Breast epithelium (tissue), 4 donors: ENCODE measurements at regions not wholly inside any gene's neighbourhood (a gene's known extent, or its start where the extent isn't known, plus 50 kb on each side); places are given as distances from the start of the nearest gene placed in this dataset.

ENCODE experiments used
- DNase-seq, 2 donors: peaks; one replicate each; pipeline ENCODE4 v3.0.0-alpha.2; 2019; ENCODE audit warnings: low spot score in 2 of 2
- H3K27ac ChIP-seq, 2 donors: fragments of 200-600 bp; sonication (generic) in 1 of 2; one replicate each; pipeline ENCODE4 v1.5.1; 2016 to 2019; ENCODE audit warnings: mild to moderate bottlenecking in 1 of 2
- H3K27me3 ChIP-seq, 2 donors: fragments of 200-600 bp; sonication (generic) in 1 of 2; one replicate each; pipeline versions ENCODE4 v1.5.1 to v1.6.0; 2017 to 2019; ENCODE audit warnings: control low read depth in 1 of 2, mild to moderate bottlenecking in 1 of 2
- H3K36me3 ChIP-seq: fragments of 200-600 bp; one replicate; pipeline ENCODE4 v1.5.1; 2019
- H3K4me1 ChIP-seq, 2 donors: fragments of 200-600 bp; sonication (generic); one replicate each; pipeline ENCODE4 v1.5.1; 2016 to 2019; ENCODE audit warnings: control low read depth in 1 of 2
- H3K4me3 ChIP-seq, 3 donors: fragments of 200-600 bp; sonication (generic); 1 replicate in 2 of 3; 2 replicates in 1 of 3; pipeline ENCODE4 v1.5.1; 2016 to 2019; ENCODE audit warnings: mild to moderate bottlenecking in 3 of 3, moderate library complexity in 2 of 3
- H3K9me3 ChIP-seq, 2 donors: fragments of 200-600 bp; sonication (generic) in 1 of 2; one replicate each; pipeline ENCODE4 v1.5.1; 2016 to 2019; ENCODE audit warnings: control low read depth in 1 of 2
- POLR2A ChIP-seq: fragments of 450-650 bp; IDR thresholded peaks from one replicate; pipeline ENCODE4 v1.6.1; 2016; ENCODE audit warnings: antibody characterized with exemption, mild to moderate bottlenecking, moderate library complexity
- POLR2AphosphoS5 ChIP-seq, 3 donors: sonication (generic); formaldehyde crosslinking; IDR thresholded peaks; one replicate each; pipeline ENCODE4 v1.6.1; 2017; ENCODE audit warnings: antibody characterized with exemption in 3 of 3
- intact Hi-C: fragments of 100-400 bp; cut with DNase I; formaldehyde crosslinking; loops from one replicate; pipeline ENCODE4 v1.15.1; 2023; ENCODE audit warnings: low total_unique reads
- TF ChIP-seq, protein P1 (sequence below), 3 donors: fragments of 450-650 bp; IDR thresholded peaks; one replicate each; pipeline ENCODE4 v1.5.1; 2016 to 2017; ENCODE audit warnings: antibody characterized with exemption in 3 of 3, mild to moderate bottlenecking in 3 of 3, moderate library complexity in 3 of 3

DNA sequence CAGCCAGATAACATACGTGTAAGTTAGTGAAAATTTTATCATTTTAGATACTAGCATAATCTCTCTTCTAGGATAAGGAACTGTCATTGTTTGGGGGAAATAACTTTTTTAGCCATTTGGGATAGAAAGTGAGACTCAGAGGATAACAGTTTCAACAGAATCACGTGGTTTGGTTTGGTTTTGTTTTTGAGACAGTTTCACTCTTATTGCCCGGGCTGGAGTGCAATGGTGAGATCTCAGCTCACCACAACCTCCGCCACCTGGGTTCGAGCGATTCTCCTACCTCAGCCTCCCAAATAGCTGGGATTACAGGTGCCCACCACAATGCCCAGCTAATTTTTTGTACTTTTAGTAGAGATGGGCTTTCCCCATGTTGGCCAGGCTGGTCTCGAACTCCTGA, 323.2 kb upstream of the MEIS1 start:
- Histone ChIP-seq H3K27me3 (no peaks in the 10 kb centered on the region), H3K36me3 (no peaks in the 10 kb centered on the region), H3K4me1 (no peaks in the 10 kb centered on the region), H3K4me3 (no peak overlapping the region), H3K9me3 (no peaks in the 10 kb centered on the region), H3K27ac (no peak overlapping the region)
- intact Hi-C loops = no loop called here
- DNase-seq = no peak
- TF ChIP-seq, protein P1, sequence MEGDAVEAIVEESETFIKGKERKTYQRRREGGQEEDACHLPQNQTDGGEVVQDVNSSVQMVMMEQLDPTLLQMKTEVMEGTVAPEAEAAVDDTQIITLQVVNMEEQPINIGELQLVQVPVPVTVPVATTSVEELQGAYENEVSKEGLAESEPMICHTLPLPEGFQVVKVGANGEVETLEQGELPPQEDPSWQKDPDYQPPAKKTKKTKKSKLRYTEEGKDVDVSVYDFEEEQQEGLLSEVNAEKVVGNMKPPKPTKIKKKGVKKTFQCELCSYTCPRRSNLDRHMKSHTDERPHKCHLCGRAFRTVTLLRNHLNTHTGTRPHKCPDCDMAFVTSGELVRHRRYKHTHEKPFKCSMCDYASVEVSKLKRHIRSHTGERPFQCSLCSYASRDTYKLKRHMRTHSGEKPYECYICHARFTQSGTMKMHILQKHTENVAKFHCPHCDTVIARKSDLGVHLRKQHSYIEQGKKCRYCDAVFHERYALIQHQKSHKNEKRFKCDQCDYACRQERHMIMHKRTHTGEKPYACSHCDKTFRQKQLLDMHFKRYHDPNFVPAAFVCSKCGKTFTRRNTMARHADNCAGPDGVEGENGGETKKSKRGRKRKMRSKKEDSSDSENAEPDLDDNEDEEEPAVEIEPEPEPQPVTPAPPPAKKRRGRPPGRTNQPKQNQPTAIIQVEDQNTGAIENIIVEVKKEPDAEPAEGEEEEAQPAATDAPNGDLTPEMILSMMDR (IDR thresholded peaks at IDR 0.05) = no peak
- no peak for TF ChIP-seq POLR2AphosphoS5 (IDR thresholded peaks at IDR 0.05)
- TF ChIP-seq POLR2A = no peak

DNA sequence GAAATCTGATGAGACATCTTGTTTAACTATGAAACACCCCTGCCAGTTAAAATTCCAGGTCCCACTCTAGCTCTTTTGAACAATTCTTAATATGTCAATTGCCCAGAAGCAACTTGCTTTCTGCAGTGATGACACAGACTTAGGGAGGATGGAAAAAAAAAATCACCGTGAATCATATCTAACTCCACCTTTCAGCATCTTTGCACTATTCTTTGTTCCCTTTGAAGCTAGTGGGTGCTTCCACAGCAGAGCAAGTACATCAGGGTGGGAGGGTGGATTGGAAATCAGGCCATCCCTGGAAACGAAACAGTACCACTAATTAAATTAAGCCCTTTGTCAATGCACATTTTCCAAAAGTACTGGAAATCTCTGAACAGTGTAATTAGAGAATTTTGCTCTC, 324.3 kb upstream of the MEIS1 start:
- DNase-seq = no peak
- intact Hi-C loops = no loop called here
- H3K27ac ChIP-seq = no peak overlapping the region
- no peaks in the 10 kb centered on the region for H3K27me3 ChIP-seq
- H3K4me1 ChIP-seq = no peaks in the 10 kb centered on the region
- no peaks in the 10 kb centered on the region for H3K9me3 ChIP-seq
- no peak for TF ChIP-seq POLR2AphosphoS5 (IDR thresholded peaks at IDR 0.05)
- TF ChIP-seq POLR2A = no peak
- TF ChIP-seq, protein P1 (IDR thresholded peaks at IDR 0.05) = no peak
- H3K4me3 ChIP-seq = no peak overlapping the region
- no peaks in the 10 kb centered on the region for H3K36me3 ChIP-seq

DNA sequence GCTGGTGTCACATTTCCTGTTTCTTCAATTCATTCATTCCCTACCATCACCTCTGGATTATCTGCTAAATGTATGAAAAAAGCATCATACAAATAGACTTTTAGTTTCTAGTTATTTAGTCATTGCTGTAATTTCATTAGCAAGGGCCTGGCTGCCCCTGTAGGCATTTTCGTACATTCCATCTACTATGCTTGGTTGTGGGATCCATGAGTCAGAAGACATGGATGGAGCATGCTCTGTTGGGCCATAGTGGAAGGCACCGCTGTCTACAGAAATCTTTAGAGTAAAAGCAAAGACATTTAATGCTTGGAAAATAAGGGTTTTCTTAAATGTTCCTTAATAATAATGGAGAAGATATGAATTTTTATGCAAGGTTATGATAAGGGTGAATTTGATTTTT, 324.8 kb upstream of the MEIS1 start:
- intact Hi-C loops = no loop called here

DNA sequence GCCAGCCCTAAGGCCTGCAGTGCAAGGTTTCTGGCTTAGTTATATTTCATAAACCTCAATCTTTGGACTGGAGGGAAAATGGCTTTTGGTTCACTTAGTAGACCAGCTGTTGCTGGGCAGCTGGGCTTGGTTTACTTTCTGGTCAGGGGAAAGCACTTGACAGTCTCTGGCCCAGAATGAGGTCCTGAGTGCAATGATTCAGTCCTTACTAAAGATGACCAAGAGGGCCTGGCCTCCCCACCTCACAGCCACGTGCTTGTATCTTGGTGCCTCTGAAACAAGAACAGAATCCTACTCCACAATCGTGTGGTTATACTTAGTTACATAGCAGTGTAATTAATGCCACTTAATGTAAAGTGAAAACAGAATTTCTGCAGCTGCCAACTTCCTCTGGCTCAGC, 325.5 kb upstream of the MEIS1 start:
- Histone ChIP-seq H3K4me3 (no peak overlapping the region), H3K27me3 (no peaks in the 10 kb centered on the region), H3K27ac (no peak overlapping the region), H3K36me3 (no peaks in the 10 kb centered on the region), H3K9me3 (no peaks in the 10 kb centered on the region), H3K4me1 (no peaks in the 10 kb centered on the region)
- DNase-seq = no peak
- intact Hi-C loops = no loop called here
- TF ChIP-seq POLR2AphosphoS5 (IDR thresholded peaks at IDR 0.05) = no peak
- no peak for TF ChIP-seq POLR2A
- TF ChIP-seq, protein P1 (IDR thresholded peaks at IDR 0.05) = no peak

More for the DNA sequence above, 324.8 kb upstream of the MEIS1 start:
- Histone ChIP-seq H3K9me3 (no peaks in the 10 kb centered on the region), H3K4me1 (no peaks in the 10 kb centered on the region), H3K27me3 (no peaks in the 10 kb centered on the region), H3K4me3 (no peak overlapping the region), H3K27ac (no peak overlapping the region), H3K36me3 (no peaks in the 10 kb centered on the region)
- no peak for TF ChIP-seq POLR2A
- TF ChIP-seq POLR2AphosphoS5 (IDR thresholded peaks at IDR 0.05) = no peak
- TF ChIP-seq, protein P1 (IDR thresholded peaks at IDR 0.05) = no peak
- no peak for DNase-seq

DNA sequence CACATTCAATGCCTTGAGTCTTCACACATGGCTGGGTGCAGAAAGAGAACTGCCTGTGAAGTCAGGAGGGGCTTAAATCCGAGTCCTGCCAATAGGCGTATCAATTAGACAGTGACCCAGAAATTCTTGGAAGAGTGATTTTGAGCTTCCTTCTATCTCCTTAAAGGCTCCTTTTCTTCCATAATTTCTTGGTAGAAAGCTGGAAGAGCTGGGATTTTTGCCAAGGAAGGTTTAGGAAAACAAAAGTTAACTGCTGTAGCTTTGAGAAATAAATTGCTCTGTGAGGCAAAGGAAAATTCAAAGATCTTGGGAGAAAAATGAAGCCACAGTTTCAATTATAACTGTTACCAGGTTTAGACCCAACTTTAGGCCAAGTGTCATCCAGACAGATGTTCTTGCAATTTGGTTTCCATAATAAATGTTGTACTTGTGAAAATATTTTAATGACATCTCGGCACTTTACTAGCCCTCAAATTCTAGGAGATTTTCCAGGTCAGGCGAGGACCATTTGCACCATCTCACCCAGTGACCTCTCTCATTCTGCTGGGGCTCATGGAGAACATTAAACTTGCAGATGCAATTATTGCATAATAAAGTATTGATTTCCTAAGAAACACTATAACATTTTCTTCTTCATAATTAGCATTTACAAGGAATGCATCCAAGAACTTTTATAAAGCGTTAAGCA, 329.7 kb upstream of the MEIS1 start:
- intact Hi-C loops = no loop called here
- no peak for DNase-seq
- peak in 1 of 3 donors; percentile 18 for TF ChIP-seq POLR2AphosphoS5 (IDR thresholded peaks at IDR 0.05)
- no peak for TF ChIP-seq POLR2A
- Histone ChIP-seq H3K4me3 (no peak overlapping the region), H3K4me1 (no peaks in the 10 kb centered on the region), H3K27ac (peak overlapping the region in 1 of 2 donors; percentile 22), H3K36me3 (no peaks in the 10 kb centered on the region), H3K9me3 (no peaks in the 10 kb centered on the region), H3K27me3 (no peaks in the 10 kb centered on the region)
